Heart left ventricle (tissue), 16 donors: ENCODE measurements at regions not wholly inside any gene's neighbourhood (a gene's known extent, or its start where the extent isn't known, plus 50 kb on each side); places are given as distances from the start of the nearest gene placed in this dataset.

Experiments used
- ATAC-seq, 4 donors: fragments of 200-7000 bp; cut with Tn5 transposase; one replicate each; pipeline ENCODE4 v1.9.1; 2020 to 2022; ENCODE audit warnings: moderate library complexity in 4 of 4, mild to moderate bottlenecking in 3 of 4, moderate number of reproducible peaks in 1 of 4
- DNase-seq, 5 donors: peaks; one replicate each; pipeline ENCODE4 v3.0.0-alpha.2; 2020
- H3K27ac ChIP-seq, 12 donors: fragments of 200-600 bp; sonication (generic) in 4 of 12; one replicate each; pipeline versions ENCODE4 v1.5.0 to v1.8.0; 2016 to 2022; ENCODE audit warnings: mild to moderate bottlenecking in 2 of 12
- H3K27me3 ChIP-seq, 9 donors: fragments of 200-600 bp; sonication (generic) in 2 of 9; one replicate each; pipeline versions ENCODE4 v1.5.1 to v1.8.0; 2016 to 2022; ENCODE audit warnings: mild to moderate bottlenecking in 3 of 9
- H3K36me3 ChIP-seq, 9 donors: fragments of 200-600 bp; sonication (generic) in 2 of 9; one replicate each; pipeline versions ENCODE4 v1.5.0 to v1.8.0; 2018 to 2022; ENCODE audit warnings: mild to moderate bottlenecking in 2 of 9
- H3K4me1 ChIP-seq, 12 donors: fragments of 200-600 bp; sonication (generic) in 4 of 12; one replicate each; pipeline versions ENCODE4 v1.5.0 to v1.8.0; 2016 to 2022; ENCODE audit warnings: mild to moderate bottlenecking in 3 of 12
- H3K4me3 ChIP-seq, 12 donors: fragments of 200-600 bp; sonication (generic) in 4 of 12; one replicate each; pipeline versions ENCODE4 v1.5.0 to v1.8.0; 2017 to 2022; ENCODE audit warnings: mild to moderate bottlenecking in 9 of 12, moderate library complexity in 4 of 12
- H3K9me3 ChIP-seq, 12 donors: fragments of 200-600 bp; sonication (generic) in 4 of 12; one replicate each; pipeline versions ENCODE4 v1.5.0 to v1.8.0; 2016 to 2022; ENCODE audit warnings: mild to moderate bottlenecking in 1 of 12
- POLR2A ChIP-seq, 2 donors: fragments of 450-650 bp; IDR thresholded peaks; one replicate each; pipeline ENCODE4 v1.6.1; 2017; ENCODE audit warnings: antibody characterized with exemption in 2 of 2, mild to moderate bottlenecking in 2 of 2, moderate library complexity in 2 of 2
- WGBS, 4 donors: extraction: QIAGEN DNeasy Blood & Tissue Kit in 2 of 4; methylation state at CpG; one replicate each; pipeline versions ENCODE4 v1.1.5 to v1.1.7; 2013 to 2018; 5-methylcytosine and 5-hydroxymethylcytosine counted together
- intact Hi-C, 10 donors: fragments of 100-400 bp; cut with DNase I; formaldehyde crosslinking; loops; one replicate each; pipeline versions ENCODE4 v1.11.1 to v1.14.2; 2022
- TF ChIP-seq, protein P1 (sequence below), 12 donors: fragments of 200-600 bp; sonication (generic) in 4 of 12; IDR thresholded peaks; one replicate each; pipeline versions ENCODE4 v1.5.0 to v1.8.0; 2018 to 2022; ENCODE audit warnings: antibody characterized with exemption in 12 of 12, mild to moderate bottlenecking in 5 of 12
- donor health status: ischemic (EF 13 %, LVEDD 7.1; RV severe dilation, severe dysfunction).
- donor health status: healthy with polysubstance abuse.
- donor health status: DM: no; HTN: yes; CAD: no.
- donor health status: DM: no; HTN: no; CAD: no.
- donor health status: ischemic (EF 25% LVEDD 6.9; RV normal size, moderate dysfunction).
- donor health status: ischemic (EF 25% LVEDD 5.7; RV mildly dilated, moderate dysfunction).
- donor health status: healthy.
- donor health status: DM: yes; HTN: yes; CAD: no.
- donor health status: ischemic (EF 35%, LVEDD 5.7; RV mildly dilated, moderate dysfunction).
- donor health status: nonischemic (EF 11% LVEDD 7.7; RV severe dilation, severe dysfunction).
- donor health status: DM: yes; HTN: yes; CAD: no.
- donor health status: PGD.
- donor health status: ischemic (EF 29% LVEDD 5.4; RV normal size, mild dysfunction).
- donor health status: nonischemic (EF 23%, LVEDD 6.1; RV moderate dilation, normal function).

- H3K4me1 ChIP-seq, result no peaks in the 10 kb centered on the region
- H3K27me3 ChIP-seq, result peaks cover 12 to 76% (median 25%) of the 10 kb centered on the region in 9 donors
- intact Hi-C loops, result no loop called here
- no peak overlapping the region for H3K4me3 ChIP-seq
- H3K27ac ChIP-seq, result no peak overlapping the region
- no peak for ATAC-seq
- TF ChIP-seq, protein P1, sequence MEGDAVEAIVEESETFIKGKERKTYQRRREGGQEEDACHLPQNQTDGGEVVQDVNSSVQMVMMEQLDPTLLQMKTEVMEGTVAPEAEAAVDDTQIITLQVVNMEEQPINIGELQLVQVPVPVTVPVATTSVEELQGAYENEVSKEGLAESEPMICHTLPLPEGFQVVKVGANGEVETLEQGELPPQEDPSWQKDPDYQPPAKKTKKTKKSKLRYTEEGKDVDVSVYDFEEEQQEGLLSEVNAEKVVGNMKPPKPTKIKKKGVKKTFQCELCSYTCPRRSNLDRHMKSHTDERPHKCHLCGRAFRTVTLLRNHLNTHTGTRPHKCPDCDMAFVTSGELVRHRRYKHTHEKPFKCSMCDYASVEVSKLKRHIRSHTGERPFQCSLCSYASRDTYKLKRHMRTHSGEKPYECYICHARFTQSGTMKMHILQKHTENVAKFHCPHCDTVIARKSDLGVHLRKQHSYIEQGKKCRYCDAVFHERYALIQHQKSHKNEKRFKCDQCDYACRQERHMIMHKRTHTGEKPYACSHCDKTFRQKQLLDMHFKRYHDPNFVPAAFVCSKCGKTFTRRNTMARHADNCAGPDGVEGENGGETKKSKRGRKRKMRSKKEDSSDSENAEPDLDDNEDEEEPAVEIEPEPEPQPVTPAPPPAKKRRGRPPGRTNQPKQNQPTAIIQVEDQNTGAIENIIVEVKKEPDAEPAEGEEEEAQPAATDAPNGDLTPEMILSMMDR (IDR thresholded peaks at IDR 0.05), result no peak
- TF ChIP-seq POLR2A (IDR thresholded peaks at IDR 0.05), result no peak
- WGBS, 4 donors, result 40 to 49% (median 45%) methylated on average over 12 of the region's 12 CpGs
- no peak for DNase-seq
- no peaks in the 10 kb centered on the region for H3K9me3 ChIP-seq
- H3K36me3 ChIP-seq, result no peaks in the 10 kb centered on the region
These were observed 107.7 kb upstream of the ADRA2C start for GRCh38 chr4:3658530-3658913.

GRCh38 chr4:3657902-3658529 lies 108.2 kb upstream of the ADRA2C start:
- TF ChIP-seq POLR2A (IDR thresholded peaks at IDR 0.05), result no peak
- TF ChIP-seq, protein P1 (IDR thresholded peaks at IDR 0.05), result no peak
- Histone ChIP-seq H3K4me3 (no peak overlapping the region), H3K27me3 (peaks cover 12 to 81% (median 27%) of the 10 kb centered on the region in 9 donors), H3K27ac (no peak overlapping the region), H3K36me3 (no peaks in the 10 kb centered on the region), H3K4me1 (no peaks in the 10 kb centered on the region), H3K9me3 (no peaks in the 10 kb centered on the region)
- peak in 3 of 5 donors; percentile 14 to 43 (median 41) for DNase-seq
- 41 to 57% (median 48%) methylated on average over 19 to 20 of the region's 20 CpGs for WGBS, 4 donors
- intact Hi-C loops, result no loop called here
- ATAC-seq, result peak in 1 of 4 donors; percentile 61

GRCh38 chr4:3656416-3657356 lies 109.5 kb upstream of the ADRA2C start:
- peaks cover 12 to 77% (median 30%) of the 10 kb centered on the region in 9 donors for H3K27me3 ChIP-seq
- no peak overlapping the region for H3K4me3 ChIP-seq
- intact Hi-C loops, result no loop called here
- H3K9me3 ChIP-seq, result no peaks in the 10 kb centered on the region
- H3K36me3 ChIP-seq, result no peaks in the 10 kb centered on the region
- DNase-seq (no peak), ATAC-seq (no peak)
- WGBS, 4 donors, result 75 to 81% (median 77%) methylated on average over 24 of the region's 24 CpGs
- no peak for TF ChIP-seq POLR2A (IDR thresholded peaks at IDR 0.05)
- TF ChIP-seq, protein P1 (IDR thresholded peaks at IDR 0.05), result no peak
- H3K4me1 ChIP-seq, result no peaks in the 10 kb centered on the region
- H3K27ac ChIP-seq, result no peak overlapping the region

DNA sequence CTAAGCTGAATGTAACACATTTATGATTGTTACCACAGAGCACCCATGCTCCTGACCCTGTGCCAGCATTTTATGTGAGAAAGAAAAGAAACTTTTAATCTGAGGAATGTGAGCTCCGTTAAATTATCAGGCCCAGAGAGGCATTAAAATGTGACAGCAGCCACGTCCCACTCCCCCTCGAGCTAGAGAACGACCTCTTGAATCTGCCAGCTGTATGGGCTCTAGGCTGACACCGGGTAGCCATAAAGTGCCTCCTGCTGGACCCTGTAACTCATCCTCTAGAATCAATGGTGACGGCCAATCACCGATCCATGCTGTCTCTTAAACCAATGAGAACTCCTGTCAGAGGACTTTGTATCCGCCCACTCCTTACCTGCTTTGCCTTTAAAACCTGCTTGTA lies 110.2 kb upstream of the ADRA2C start:
- Histone ChIP-seq H3K27ac (no peak overlapping the region), H3K4me1 (no peaks in the 10 kb centered on the region), H3K4me3 (no peak overlapping the region), H3K36me3 (no peaks in the 10 kb centered on the region), H3K27me3 (peaks cover 12 to 76% (median 34%) of the 10 kb centered on the region in 9 donors), H3K9me3 (no peaks in the 10 kb centered on the region)
- ATAC-seq, result no peak
- intact Hi-C loops, result no loop called here
- WGBS, 4 donors, result 43 to 55% (median 45%) methylated on average over 8 of the region's 8 CpGs
- TF ChIP-seq, protein P1 (IDR thresholded peaks at IDR 0.05), result no peak
- no peak for TF ChIP-seq POLR2A (IDR thresholded peaks at IDR 0.05)
- no peak for DNase-seq
